Body of pancreas (tissue), 4 donors: ENCODE measurements at regions not wholly inside any gene's neighbourhood (a gene's known extent, or its start where the extent isn't known, plus 50 kb on each side); places are given as distances from the start of the nearest gene placed in this dataset.
"Not testable (repeated sequence)": the region's sequence is repeated elsewhere in the genome, so short reads cannot be mapped to it uniquely, and the experiment has no call there.

Experiments
- CTCF ChIP-seq, 7 experiments: fragments of 450-650 bp in 4 of 7; fragments of 200-600 bp in 3 of 7; sonication (generic) in 3 of 7; IDR thresholded peaks; one replicate each; pipeline ENCODE4 v1.5.1; 2016 to 2019; ENCODE audit warnings: antibody characterized with exemption in 7 of 7
- POLR2A ChIP-seq, 3 donors: fragments of 450-650 bp; IDR thresholded peaks; one replicate each; pipeline ENCODE4 v1.6.1; 2016; ENCODE audit warnings: antibody characterized with exemption in 3 of 3, mild to moderate bottlenecking in 2 of 3

GRCh38 chr7:75230558-75230957 is 138.2 kb downstream of the GTF2IRD2B start:
- not testable (repeated sequence) for TF ChIP-seq POLR2A, CTCF (IDR thresholded peaks at IDR 0.05)
